H1 (cell line): ENCODE measurements at regions not wholly inside any gene's neighbourhood (a gene's known extent, or its start where the extent isn't known, plus 50 kb on each side); places are given as distances from the start of the nearest gene placed in this dataset.

Source experiments
- CTCF ChIA-PET: fragments of 300-600 bp; sonication (Branson Sonifier 250); formaldehyde crosslinking; loops from one replicate; lab custom pipeline; 2021; ENCODE audit not compliant: partially characterized antibody; lab: Charles Lee
- POLR2A ChIA-PET: fragments of 300-600 bp; sonication (Branson Sonifier 250); formaldehyde crosslinking; loops from one replicate; lab custom pipeline; 2021; ENCODE audit warnings: inconsistent platforms; ENCODE audit not compliant: partially characterized antibody; lab: Charles Lee
- DNase-seq, 2 experiments: peaks; one replicate each; pipeline versions ENCODE4 v3.0.0 to v3.0.0-alpha.2; 2010 to 2022; ENCODE audit warnings: low spot score in 2 of 2, low read depth in 1 of 2, mixed read lengths in 1 of 2
- FAIRE-seq: peaks from 2 replicates; lab custom pipeline; 2011; peaks lifted over from hg19 to GRCh38; lab: Jason Lieb, UNC
- H2AFZ ChIP-seq: 2 replicates; pipeline ENCODE4 v1.8.1; 2012; ENCODE audit warnings: low read length, inconsistent platforms
- H2AK5ac ChIP-seq: 2 replicates; pipeline ENCODE4 v1.6.1; 2013; ENCODE audit warnings: low read depth, low read length
- H2BK120ac ChIP-seq: replicated peaks from 2 replicates; pipeline ENCODE3; 2013; ENCODE audit warnings: low read depth, low read length, inconsistent platforms
- H2BK12ac ChIP-seq: 2 replicates; pipeline ENCODE4 v1.6.1; 2013; ENCODE audit warnings: low read depth, low read length
- H2BK15ac ChIP-seq: 2 replicates; pipeline ENCODE4 v1.6.1; 2013; ENCODE audit warnings: low read length
- H2BK20ac ChIP-seq: 2 replicates; pipeline ENCODE4 v1.6.1; 2013; ENCODE audit warnings: low read length
- H2BK5ac ChIP-seq: 2 replicates; pipeline ENCODE4 v1.6.1; 2013; ENCODE audit warnings: low read depth, low read length
- H3K14ac ChIP-seq: 2 replicates; pipeline ENCODE4 v1.6.1; 2013; ENCODE audit warnings: inconsistent platforms; ENCODE audit not compliant: insufficient read length
- H3K18ac ChIP-seq: 2 replicates; pipeline ENCODE4 v1.6.1; 2013; ENCODE audit warnings: low read length; ENCODE audit errors: extremely low read depth
- H3K23ac ChIP-seq: 2 replicates; pipeline ENCODE4 v1.6.1; 2013; ENCODE audit warnings: inconsistent platforms; ENCODE audit not compliant: insufficient read length
- H3K23me2 ChIP-seq: 2 replicates; pipeline ENCODE4 v1.6.1; 2013; ENCODE audit warnings: low read depth, low read length
- H3K27ac ChIP-seq: 2 replicates; pipeline ENCODE4 v1.6.1; 2011; ENCODE audit warnings: low read depth, low read length, inconsistent platforms
- H3K27me3 ChIP-seq, 4 experiments: replicated peaks in 1 of 4; 1 replicate in 1 of 4; 2 replicates in 3 of 4; pipeline versions ENCODE4 v1.6.1 to v1.8.1; 2011 to 2013; ENCODE audit warnings: low read length in 3 of 4, mild to moderate bottlenecking in 3 of 4, inconsistent platforms in 2 of 4, mixed read lengths in 2 of 4, moderate library complexity in 1 of 4; ENCODE audit not compliant: control insufficient read depth in 3 of 4, insufficient read depth in 3 of 4; ENCODE audit errors: extremely low read depth in 1 of 4
- H3K36me3 ChIP-seq, 4 experiments: 2 replicates each; pipeline versions ENCODE4 v1.6.1 to v1.8.1; 2011 to 2013; ENCODE audit warnings: mild to moderate bottlenecking in 4 of 4, low read length in 3 of 4, moderate library complexity in 2 of 4, control low read depth in 1 of 4, inconsistent platforms in 1 of 4; ENCODE audit not compliant: insufficient read depth in 4 of 4, control insufficient read depth in 2 of 4
- H3K4ac ChIP-seq: replicated peaks from 2 replicates; pipeline ENCODE3; 2013; ENCODE audit warnings: low read length, low read depth, mixed read lengths, inconsistent platforms; ENCODE audit not compliant: insufficient read length
- H3K4me1 ChIP-seq, 4 experiments: replicated peaks in 1 of 4; 1 replicate in 1 of 4; 2 replicates in 3 of 4; pipeline versions ENCODE4 v1.6.1 to v1.8.1; 2011 to 2013; ENCODE audit warnings: low read length in 3 of 4, inconsistent platforms in 2 of 4, mixed read lengths in 1 of 4; ENCODE audit not compliant: insufficient read depth in 4 of 4, control insufficient read depth in 3 of 4
- H3K4me2 ChIP-seq, 2 experiments: 2 replicates each; pipeline versions ENCODE4 v1.6.1 to v1.8.1; 2011 to 2013; ENCODE audit warnings: low read depth in 2 of 2, low read length in 2 of 2, control low read depth in 1 of 2, inconsistent platforms in 1 of 2, mild to moderate bottlenecking in 1 of 2; ENCODE audit not compliant: insufficient read depth in 1 of 2
- H3K4me3 ChIP-seq, 4 experiments: fragments of 200-600, 300-600 bp in 1 of 4; sonication (generic), shearing (Covaris generic), sonication (Bioruptor Twin) in 1 of 4; 2 replicates each; pipeline versions ENCODE4 v1.5.1 to v1.8.1; 2011 to 2016; ENCODE audit warnings: low read length in 4 of 4, low read depth in 3 of 4, control low read depth in 2 of 4, inconsistent platforms in 2 of 4, mild to moderate bottlenecking in 2 of 4, mixed read lengths in 1 of 4, moderate library complexity in 1 of 4; ENCODE audit not compliant: insufficient read depth in 2 of 4; ENCODE audit errors: extremely low read depth in 1 of 4
- H3K56ac ChIP-seq: replicated peaks from 2 replicates; pipeline ENCODE3; 2013; ENCODE audit warnings: low read depth, mild to moderate bottlenecking, mixed read lengths, low read length, inconsistent platforms; ENCODE audit not compliant: insufficient read length
- H3K79me1 ChIP-seq: 2 replicates; pipeline ENCODE4 v1.6.1; 2013; ENCODE audit warnings: low read depth, low read length, control low read depth
- H3K79me2 ChIP-seq, 2 experiments: 2 replicates each; pipeline versions ENCODE4 v1.6.1 to v1.8.1; 2012 to 2013; ENCODE audit warnings: low read length in 2 of 2, mild to moderate bottlenecking in 2 of 2, inconsistent platforms in 1 of 2; ENCODE audit not compliant: insufficient read depth in 2 of 2, control insufficient read depth in 1 of 2
- H3K9ac ChIP-seq, 4 experiments: replicated peaks in 1 of 4; 1 replicate in 1 of 4; 2 replicates in 3 of 4; pipeline versions ENCODE4 v1.6.1 to v1.8.1; 2011 to 2013; ENCODE audit warnings: low read depth in 3 of 4, low read length in 3 of 4, control low read depth in 2 of 4, mild to moderate bottlenecking in 2 of 4, moderate library complexity in 2 of 4, inconsistent platforms in 1 of 4; ENCODE audit errors: extremely low read depth in 1 of 4
- H3K9me3 ChIP-seq, 2 experiments: 2 replicates each; pipeline versions ENCODE4 v1.6.1 to v1.8.1; 2012 to 2013; ENCODE audit warnings: mild to moderate bottlenecking in 2 of 2, moderate library complexity in 2 of 2, control low read depth in 1 of 2, inconsistent platforms in 1 of 2, low read depth in 1 of 2, low read length in 1 of 2, mixed read lengths in 1 of 2; ENCODE audit not compliant: insufficient read depth in 2 of 2
- H4K20me1 ChIP-seq, 2 experiments: replicated peaks in 1 of 2; 2 replicates each; pipeline versions ENCODE3 to v1.8.1; 2011 to 2013; ENCODE audit warnings: inconsistent platforms in 2 of 2, low read length in 2 of 2, mild to moderate bottlenecking in 1 of 2; ENCODE audit not compliant: insufficient read depth in 2 of 2, control insufficient read depth in 1 of 2
- H4K5ac ChIP-seq: 2 replicates; pipeline ENCODE4 v1.6.1; 2013; ENCODE audit warnings: low read length, low read depth, mixed read lengths, inconsistent platforms; ENCODE audit not compliant: insufficient read length
- H4K8ac ChIP-seq: 2 replicates; pipeline ENCODE4 v1.8.0; 2013; ENCODE audit warnings: mild to moderate bottlenecking, moderate library complexity, low read length, inconsistent platforms; ENCODE audit not compliant: insufficient read depth; ENCODE audit errors: extremely low read depth
- H4K91ac ChIP-seq: replicated peaks from 2 replicates; pipeline ENCODE3; 2013; ENCODE audit warnings: low read length, mixed read lengths, inconsistent platforms; ENCODE audit not compliant: insufficient read length
- GTF2F1 ChIP-seq: IDR thresholded peaks from 2 replicates; pipeline ENCODE4 v1.6.1; 2012; ENCODE audit warnings: low read depth, low read length, improper control_type of control experiment, borderline replicate concordance
- TBP ChIP-seq: IDR thresholded peaks from 2 replicates; pipeline ENCODE4 v1.6.1; 2011; ENCODE audit warnings: low read depth, low read length, improper control_type of control experiment
- WGBS, 2 experiments: shearing (Covaris generic) in 1 of 2; methylation state at CpG; one replicate each; pipeline versions ENCODE4 v1.1.6 to v1.1.7; 2013 to 2015; ENCODE audit warnings: low lambda C conversion rate in 2 of 2, mixed read lengths in 2 of 2, inconsistent platforms in 1 of 2, low coverage in 1 of 2, missing lambda C conversion rate in 1 of 2; ENCODE audit not compliant: insufficient replicate concordance in 2 of 2, insufficient coverage in 1 of 2, insufficient read length in 1 of 2; ENCODE audit errors: extremely low coverage in 1 of 2, missing lambda C conversion rate in 1 of 2; 5-methylcytosine and 5-hydroxymethylcytosine counted together

DNA sequence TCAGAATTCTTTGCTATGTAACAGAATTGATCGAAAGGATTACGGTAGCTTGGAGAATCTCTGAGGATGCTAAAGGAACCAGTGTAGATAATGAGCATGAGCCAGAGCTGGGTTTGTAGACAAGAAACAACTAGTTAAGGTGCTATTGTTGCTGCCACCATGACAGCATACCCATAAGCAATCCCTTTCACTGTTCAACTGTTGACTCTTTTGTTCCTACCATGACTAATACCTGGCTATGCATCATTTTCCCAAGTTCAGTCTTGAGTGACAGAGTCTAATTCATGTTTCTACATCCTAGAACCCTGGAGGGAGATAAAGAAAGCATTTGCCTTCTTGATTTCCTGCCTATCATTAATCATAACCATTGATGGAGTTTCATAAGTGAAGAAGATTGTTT lies 600.3 kb downstream of the OTOL1 start:
- Histone ChIP-seq H2BK15ac (no peak overlapping the region), H4K91ac (no peak overlapping the region), H4K20me1 (no peaks in the 10 kb centered on the region), H2BK120ac (no peak overlapping the region), H3K4me2 (no peak overlapping the region), H2AK5ac (no peak overlapping the region), H3K14ac (no peak overlapping the region), H3K18ac (no peak overlapping the region), H3K9ac (no peak overlapping the region), H2AFZ (no peak overlapping the region), H3K36me3 (no peaks in the 10 kb centered on the region), H2BK20ac (no peak overlapping the region), H2BK12ac (no peak overlapping the region), H3K9me3 (no peaks in the 10 kb centered on the region), H3K23me2 (no peaks in the 10 kb centered on the region), H3K56ac (no peak overlapping the region), H3K27ac (no peak overlapping the region), H2BK5ac (no peak overlapping the region), H3K4me3 (no peak overlapping the region), H3K79me2 (no peaks in the 10 kb centered on the region), H3K23ac (no peak overlapping the region), H3K79me1 (no peaks in the 10 kb centered on the region), H4K8ac (no peak overlapping the region), H3K4me1 (no peaks in the 10 kb centered on the region), H3K4ac (no peak overlapping the region), H3K27me3 (no peaks in the 10 kb centered on the region), H4K5ac (no peak overlapping the region)
- no peak for DNase-seq
- FAIRE-seq, result no peak
- CTCF ChIA-PET, result interaction anchor here (0.5 to 1.4 kb wide), 2 partner anchors 182 to 1148 kb away, joined by 3 read pairs; no protein-coding TSS in a partner anchor
- POLR2A ChIA-PET, result no interaction called here
- 66% methylated on average over 2 of the region's 2 CpGs; no CpG with 5 or more reads in 1 of the 2 experiments for WGBS, 2 experiments
- TF ChIP-seq GTF2F1, result no peak
- TF ChIP-seq TBP, result no peak
